ENCODE measurements at regions not wholly inside any gene's neighbourhood (a gene's known extent, or its start where the extent isn't known, plus 50 kb on each side); places are given as distances from the start of the nearest gene placed in this dataset.

DNA sequence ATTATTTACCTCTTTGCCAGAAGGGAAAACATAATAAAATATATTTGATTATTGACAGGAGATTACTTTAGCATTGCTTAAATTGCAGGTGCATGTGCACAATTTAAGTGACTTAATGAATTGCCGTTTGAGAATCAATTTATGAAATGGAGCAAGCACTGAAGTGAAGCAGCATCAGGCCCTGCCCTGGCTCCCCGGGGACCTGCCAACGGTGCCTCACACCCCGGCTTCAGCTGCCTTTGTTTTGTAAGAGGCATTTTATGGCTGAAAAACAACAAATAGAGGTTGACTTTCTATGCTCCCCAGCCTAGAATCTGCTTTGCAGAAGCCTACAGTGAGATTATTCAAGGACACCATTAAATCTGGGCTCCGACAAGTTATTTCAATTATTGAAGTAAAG is 359.1 kb upstream of the IRX4 start:
- no peak overlapping the region for H2AFZ ChIP-seq
- Mint-ChIP-seq H3K4me3 (no peak overlapping the region), H3K9me3 (peaks cover 3% of the 10 kb centered on the region; the same call in 1 of the 3 replicates), H3K27ac (no peak overlapping the region), H3K4me1 (no peaks in the 10 kb centered on the region), H3K27me3 (ENCODE audit: insufficient read depth, low read depth, poor library complexity) (peaks cover 2% of the 10 kb centered on the region), H3K36me3 (ENCODE audit: low read depth) (no peaks in the 10 kb centered on the region)
- TF ChIP-seq CREB1 (CRISPR knock-in tag; IDR thresholded peaks at IDR 0.05; ENCODE audit: low read depth): no peak
- no peak for TF ChIP-seq NANOG (IDR thresholded peaks at IDR 0.05; ENCODE audit: borderline replicate concordance)
- no peak for TF ChIP-seq EZH2 (IDR thresholded peaks at IDR 0.05; ENCODE audit: low read depth, unreplicated experiment)
- TF ChIP-seq, protein P1, sequence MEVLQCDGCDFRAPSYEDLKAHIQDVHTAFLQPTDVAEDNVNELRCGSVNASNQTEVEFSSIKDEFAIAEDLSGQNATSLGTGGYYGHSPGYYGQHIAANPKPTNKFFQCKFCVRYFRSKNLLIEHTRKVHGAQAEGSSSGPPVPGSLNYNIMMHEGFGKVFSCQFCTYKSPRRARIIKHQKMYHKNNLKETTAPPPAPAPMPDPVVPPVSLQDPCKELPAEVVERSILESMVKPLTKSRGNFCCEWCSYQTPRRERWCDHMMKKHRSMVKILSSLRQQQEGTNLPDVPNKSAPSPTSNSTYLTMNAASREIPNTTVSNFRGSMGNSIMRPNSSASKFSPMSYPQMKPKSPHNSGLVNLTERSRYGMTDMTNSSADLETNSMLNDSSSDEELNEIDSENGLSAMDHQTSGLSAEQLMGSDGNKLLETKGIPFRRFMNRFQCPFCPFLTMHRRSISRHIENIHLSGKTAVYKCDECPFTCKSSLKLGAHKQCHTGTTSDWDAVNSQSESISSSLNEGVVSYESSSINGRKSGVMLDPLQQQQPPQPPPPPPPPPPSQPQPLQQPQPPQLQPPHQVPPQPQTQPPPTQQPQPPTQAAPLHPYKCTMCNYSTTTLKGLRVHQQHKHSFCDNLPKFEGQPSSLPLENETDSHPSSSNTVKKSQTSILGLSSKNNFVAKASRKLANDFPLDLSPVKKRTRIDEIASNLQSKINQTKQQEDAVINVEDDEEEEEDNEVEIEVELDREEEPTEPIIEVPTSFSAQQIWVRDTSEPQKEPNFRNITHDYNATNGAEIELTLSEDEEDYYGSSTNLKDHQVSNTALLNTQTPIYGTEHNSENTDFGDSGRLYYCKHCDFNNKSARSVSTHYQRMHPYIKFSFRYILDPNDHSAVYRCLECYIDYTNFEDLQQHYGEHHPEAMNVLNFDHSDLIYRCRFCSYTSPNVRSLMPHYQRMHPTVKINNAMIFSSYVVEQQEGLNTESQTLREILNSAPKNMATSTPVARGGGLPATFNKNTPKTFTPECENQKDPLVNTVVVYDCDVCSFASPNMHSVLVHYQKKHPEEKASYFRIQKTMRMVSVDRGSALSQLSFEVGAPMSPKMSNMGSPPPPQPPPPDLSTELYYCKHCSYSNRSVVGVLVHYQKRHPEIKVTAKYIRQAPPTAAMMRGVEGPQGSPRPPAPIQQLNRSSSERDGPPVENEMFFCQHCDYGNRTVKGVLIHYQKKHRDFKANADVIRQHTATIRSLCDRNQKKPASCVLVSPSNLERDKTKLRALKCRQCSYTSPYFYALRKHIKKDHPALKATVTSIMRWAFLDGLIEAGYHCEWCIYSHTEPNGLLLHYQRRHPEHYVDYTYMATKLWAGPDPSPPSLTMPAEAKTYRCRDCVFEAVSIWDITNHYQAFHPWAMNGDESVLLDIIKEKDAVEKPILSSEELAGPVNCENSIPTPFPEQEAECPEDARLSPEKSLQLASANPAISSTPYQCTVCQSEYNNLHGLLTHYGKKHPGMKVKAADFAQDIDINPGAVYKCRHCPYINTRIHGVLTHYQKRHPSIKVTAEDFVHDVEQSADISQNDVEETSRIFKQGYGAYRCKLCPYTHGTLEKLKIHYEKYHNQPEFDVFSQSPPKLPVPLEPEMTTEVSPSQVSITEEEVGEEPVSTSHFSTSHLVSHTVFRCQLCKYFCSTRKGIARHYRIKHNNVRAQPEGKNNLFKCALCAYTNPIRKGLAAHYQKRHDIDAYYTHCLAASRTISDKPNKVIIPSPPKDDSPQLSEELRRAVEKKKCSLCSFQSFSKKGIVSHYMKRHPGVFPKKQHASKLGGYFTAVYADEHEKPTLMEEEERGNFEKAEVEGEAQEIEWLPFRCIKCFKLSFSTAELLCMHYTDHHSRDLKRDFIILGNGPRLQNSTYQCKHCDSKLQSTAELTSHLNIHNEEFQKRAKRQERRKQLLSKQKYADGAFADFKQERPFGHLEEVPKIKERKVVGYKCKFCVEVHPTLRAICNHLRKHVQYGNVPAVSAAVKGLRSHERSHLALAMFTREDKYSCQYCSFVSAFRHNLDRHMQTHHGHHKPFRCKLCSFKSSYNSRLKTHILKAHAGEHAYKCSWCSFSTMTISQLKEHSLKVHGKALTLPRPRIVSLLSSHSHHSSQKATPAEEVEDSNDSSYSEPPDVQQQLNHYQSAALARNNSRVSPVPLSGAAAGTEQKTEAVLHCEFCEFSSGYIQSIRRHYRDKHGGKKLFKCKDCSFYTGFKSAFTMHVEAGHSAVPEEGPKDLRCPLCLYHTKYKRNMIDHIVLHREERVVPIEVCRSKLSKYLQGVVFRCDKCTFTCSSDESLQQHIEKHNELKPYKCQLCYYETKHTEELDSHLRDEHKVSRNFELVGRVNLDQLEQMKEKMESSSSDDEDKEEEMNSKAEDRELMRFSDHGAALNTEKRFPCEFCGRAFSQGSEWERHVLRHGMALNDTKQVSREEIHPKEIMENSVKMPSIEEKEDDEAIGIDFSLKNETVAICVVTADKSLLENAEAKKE (CRISPR knock-in tag; IDR thresholded peaks at IDR 0.05): no peak
- TF ChIP-seq, protein P2, sequence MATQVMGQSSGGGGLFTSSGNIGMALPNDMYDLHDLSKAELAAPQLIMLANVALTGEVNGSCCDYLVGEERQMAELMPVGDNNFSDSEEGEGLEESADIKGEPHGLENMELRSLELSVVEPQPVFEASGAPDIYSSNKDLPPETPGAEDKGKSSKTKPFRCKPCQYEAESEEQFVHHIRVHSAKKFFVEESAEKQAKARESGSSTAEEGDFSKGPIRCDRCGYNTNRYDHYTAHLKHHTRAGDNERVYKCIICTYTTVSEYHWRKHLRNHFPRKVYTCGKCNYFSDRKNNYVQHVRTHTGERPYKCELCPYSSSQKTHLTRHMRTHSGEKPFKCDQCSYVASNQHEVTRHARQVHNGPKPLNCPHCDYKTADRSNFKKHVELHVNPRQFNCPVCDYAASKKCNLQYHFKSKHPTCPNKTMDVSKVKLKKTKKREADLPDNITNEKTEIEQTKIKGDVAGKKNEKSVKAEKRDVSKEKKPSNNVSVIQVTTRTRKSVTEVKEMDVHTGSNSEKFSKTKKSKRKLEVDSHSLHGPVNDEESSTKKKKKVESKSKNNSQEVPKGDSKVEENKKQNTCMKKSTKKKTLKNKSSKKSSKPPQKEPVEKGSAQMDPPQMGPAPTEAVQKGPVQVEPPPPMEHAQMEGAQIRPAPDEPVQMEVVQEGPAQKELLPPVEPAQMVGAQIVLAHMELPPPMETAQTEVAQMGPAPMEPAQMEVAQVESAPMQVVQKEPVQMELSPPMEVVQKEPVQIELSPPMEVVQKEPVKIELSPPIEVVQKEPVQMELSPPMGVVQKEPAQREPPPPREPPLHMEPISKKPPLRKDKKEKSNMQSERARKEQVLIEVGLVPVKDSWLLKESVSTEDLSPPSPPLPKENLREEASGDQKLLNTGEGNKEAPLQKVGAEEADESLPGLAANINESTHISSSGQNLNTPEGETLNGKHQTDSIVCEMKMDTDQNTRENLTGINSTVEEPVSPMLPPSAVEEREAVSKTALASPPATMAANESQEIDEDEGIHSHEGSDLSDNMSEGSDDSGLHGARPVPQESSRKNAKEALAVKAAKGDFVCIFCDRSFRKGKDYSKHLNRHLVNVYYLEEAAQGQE (IDR thresholded peaks at IDR 0.05; ENCODE audit: unreplicated experiment): no peak
- TF ChIP-seq POLR2AphosphoS5 (IDR thresholded peaks at IDR 0.05; ENCODE audit: low read depth): no peak
- TF ChIP-seq ZNF331 (CRISPR knock-in tag; IDR thresholded peaks at IDR 0.05; ENCODE audit: low read depth): no peak
- TF ChIP-seq, protein P3, sequence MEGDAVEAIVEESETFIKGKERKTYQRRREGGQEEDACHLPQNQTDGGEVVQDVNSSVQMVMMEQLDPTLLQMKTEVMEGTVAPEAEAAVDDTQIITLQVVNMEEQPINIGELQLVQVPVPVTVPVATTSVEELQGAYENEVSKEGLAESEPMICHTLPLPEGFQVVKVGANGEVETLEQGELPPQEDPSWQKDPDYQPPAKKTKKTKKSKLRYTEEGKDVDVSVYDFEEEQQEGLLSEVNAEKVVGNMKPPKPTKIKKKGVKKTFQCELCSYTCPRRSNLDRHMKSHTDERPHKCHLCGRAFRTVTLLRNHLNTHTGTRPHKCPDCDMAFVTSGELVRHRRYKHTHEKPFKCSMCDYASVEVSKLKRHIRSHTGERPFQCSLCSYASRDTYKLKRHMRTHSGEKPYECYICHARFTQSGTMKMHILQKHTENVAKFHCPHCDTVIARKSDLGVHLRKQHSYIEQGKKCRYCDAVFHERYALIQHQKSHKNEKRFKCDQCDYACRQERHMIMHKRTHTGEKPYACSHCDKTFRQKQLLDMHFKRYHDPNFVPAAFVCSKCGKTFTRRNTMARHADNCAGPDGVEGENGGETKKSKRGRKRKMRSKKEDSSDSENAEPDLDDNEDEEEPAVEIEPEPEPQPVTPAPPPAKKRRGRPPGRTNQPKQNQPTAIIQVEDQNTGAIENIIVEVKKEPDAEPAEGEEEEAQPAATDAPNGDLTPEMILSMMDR (conservative IDR thresholded peaks at IDR 0.05; ENCODE audit: low read depth in 2 of 2): no peak
- no peak for TF ChIP-seq ZNF114 (CRISPR knock-in tag; IDR thresholded peaks at IDR 0.05)
- no peak for TF ChIP-seq STAT1 (IDR thresholded peaks at IDR 0.05; ENCODE audit: unreplicated experiment)
- no peak for TF ChIP-seq JUNB (IDR thresholded peaks at IDR 0.05; ENCODE audit: unreplicated experiment)
- no peak for TF ChIP-seq EZH2phosphoT487 (IDR thresholded peaks at IDR 0.05; ENCODE audit: unreplicated experiment)
- TF ChIP-seq, protein P4, sequence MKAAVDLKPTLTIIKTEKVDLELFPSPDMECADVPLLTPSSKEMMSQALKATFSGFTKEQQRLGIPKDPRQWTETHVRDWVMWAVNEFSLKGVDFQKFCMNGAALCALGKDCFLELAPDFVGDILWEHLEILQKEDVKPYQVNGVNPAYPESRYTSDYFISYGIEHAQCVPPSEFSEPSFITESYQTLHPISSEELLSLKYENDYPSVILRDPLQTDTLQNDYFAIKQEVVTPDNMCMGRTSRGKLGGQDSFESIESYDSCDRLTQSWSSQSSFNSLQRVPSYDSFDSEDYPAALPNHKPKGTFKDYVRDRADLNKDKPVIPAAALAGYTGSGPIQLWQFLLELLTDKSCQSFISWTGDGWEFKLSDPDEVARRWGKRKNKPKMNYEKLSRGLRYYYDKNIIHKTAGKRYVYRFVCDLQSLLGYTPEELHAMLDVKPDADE (IDR thresholded peaks at IDR 0.05): no peak
- no peaks in the 10 kb centered on the region for H3K79me2 ChIP-seq (replicated peaks; ENCODE audit: insufficient read depth)
- H3F3A ChIP-seq (replicated peaks; ENCODE audit: low read depth): no peaks in the 10 kb centered on the region
- H3K4me1 ChIP-seq (ENCODE audit: insufficient read depth): no peaks in the 10 kb centered on the region
- H3K4me3 ChIP-seq: no peak overlapping the region
- H3K27me3 ChIP-seq (ENCODE audit: insufficient read depth): no peaks in the 10 kb centered on the region
- no peak overlapping the region for H3K27ac ChIP-seq (ENCODE audit: low read depth)
- DNase-seq (ENCODE audit: low spot score) (no peak), ATAC-seq (no peak)
- no peaks in the 10 kb centered on the region for H3K9me2 ChIP-seq (ENCODE audit: insufficient read depth)
- H4K20me1 ChIP-seq (replicated peaks; ENCODE audit: insufficient read depth): no peaks in the 10 kb centered on the region
- H3K4me2 ChIP-seq: no peak overlapping the region
- no peaks in the 10 kb centered on the region for H3K36me3 ChIP-seq (ENCODE audit: insufficient read depth)

Measured in GM23338 (cell line).